ENCODE measurements at regions not wholly inside any gene's neighbourhood (a gene's known extent, or its start where the extent isn't known, plus 50 kb on each side); places are given as distances from the start of the nearest gene placed in this dataset.

GRCh38 chr14:48537600-48537999 is 862.2 kb upstream of the MDGA2 start:
- no peak for DNase-seq

GRCh38 chr14:48536318-48536717 is 860.9 kb upstream of the MDGA2 start:
- DNase-seq = no peak

DNA sequence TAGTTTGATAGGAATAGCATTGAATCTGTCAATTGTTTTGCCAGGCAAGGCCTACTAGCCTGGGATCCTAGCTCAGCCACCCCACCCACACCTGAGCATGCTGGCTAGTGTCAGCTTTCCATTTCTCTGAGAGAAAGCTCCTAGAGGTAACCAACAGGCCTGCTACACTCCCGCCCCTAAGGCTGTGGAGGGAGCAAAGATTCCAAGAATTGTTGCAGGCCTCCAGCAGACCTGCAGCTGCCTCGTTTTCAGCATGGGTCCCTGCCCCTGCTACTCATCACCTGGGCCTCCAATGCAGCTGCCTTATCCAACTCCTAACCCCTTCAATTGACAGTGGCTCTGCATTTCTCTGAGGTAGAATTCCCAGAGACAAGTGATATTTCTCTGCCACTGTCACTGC is 852.4 kb upstream of the MDGA2 start:
- no peak for DNase-seq

- no peak for DNase-seq
Observed at GRCh38 chr14:48526307-48526706, 850.9 kb upstream of the MDGA2 start.

DNA sequence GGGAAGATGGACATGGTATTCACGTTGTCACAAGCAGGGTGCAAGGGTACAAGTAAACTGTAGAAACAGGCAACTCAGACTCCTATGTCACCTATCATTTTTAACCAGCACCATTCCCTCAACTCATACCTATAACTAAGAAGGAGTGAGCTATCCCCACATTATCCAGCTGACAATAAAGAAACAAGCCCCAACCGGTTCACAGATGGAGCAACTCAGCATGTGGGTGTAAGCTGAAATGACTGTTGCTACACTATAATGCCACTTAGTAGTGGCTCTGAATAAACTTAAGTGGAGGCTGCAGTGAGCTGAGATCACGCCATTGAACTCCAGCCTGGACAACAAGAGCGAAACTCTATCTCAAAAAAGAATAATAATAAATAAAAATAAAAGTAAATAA is 829.5 kb upstream of the MDGA2 start:
- DNase-seq = no peak

GRCh38 chr14:48490756-48491155 is 815.4 kb upstream of the MDGA2 start:
- DNase-seq = no peak

GRCh38 chr14:48473944-48474343 is 798.5 kb upstream of the MDGA2 start:
- DNase-seq = no peak

DNA sequence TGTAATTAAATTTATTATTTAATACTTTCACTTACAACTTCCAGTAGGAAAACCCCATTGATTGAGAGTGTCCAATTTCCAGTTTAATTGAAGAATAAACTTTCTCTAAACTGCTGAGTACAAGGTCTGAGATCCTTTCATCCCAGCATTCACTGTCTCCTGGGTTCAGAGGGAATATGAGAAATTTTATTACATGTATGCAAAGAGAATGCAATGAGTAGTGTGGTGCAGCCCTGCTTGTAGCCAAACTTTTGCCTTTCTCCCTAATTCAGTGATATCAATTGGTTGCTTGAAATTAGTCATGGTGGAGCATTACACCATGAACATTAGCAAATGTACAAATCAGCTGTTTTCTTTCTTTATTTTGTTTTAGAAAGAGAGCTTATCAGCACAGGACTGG is 780.6 kb upstream of the MDGA2 start:
- DNase-seq = no peak

DNA sequence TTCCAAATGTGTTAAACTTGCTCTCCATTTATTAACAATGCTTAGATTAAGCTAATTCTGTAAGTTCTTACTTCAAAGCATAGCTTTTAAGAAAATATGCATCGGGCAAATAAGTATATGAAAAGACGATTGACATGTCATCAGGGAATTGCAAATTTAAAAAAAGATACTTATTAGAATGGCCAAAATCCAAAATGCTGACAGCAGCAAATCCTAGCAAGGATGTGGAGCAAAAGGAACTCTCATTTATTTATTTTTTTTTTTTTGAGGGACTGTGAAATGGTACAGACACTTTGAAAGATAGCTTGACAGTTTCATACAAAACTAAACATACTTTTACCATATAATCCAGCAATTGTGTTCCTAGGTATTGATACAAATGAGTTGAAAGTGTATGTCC is 779.5 kb upstream of the MDGA2 start:
- DNase-seq = no peak

DNA sequence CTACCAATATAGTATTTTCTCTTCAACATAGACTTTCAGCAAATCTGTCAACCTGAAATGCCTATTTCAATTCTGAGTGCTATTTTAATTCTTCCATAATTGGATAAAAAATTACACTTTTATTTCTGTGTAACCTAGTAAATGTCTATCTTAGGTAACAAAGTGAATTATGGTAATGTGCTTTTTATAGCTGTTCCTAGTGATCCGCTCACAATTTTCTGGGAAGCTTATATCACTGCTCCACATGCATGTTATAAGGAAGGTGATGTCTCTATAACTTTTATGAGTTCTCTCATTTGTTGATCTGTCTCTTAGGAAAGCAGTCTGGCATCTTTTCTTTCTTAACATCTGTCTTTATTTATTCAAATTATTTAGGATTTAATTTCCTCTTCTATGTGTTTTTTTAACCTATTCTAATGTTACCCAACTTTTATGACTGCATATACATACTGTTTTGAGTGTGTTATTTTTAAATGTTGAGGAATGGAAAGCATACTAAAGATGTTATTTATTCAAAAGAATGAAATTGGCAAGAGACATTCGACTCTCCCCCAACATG is 777.1 kb upstream of the MDGA2 start:
- DNase-seq = no peak

GRCh38 chr14:48435221-48435620 is 759.8 kb upstream of the MDGA2 start:
- DNase-seq = no peak

- DNase-seq = no peak
Observed at GRCh38 chr14:48430805-48431204, 755.4 kb upstream of the MDGA2 start.

- no peak for DNase-seq
Observed at GRCh38 chr14:48429512-48429911, 754.1 kb upstream of the MDGA2 start.

GRCh38 chr14:48417715-48418500 is 742.5 kb upstream of the MDGA2 start:
- no peak for DNase-seq

GRCh38 chr14:48401321-48401720 is 725.9 kb upstream of the MDGA2 start:
- DNase-seq = no peak

- DNase-seq = no peak
Observed at GRCh38 chr14:48398675-48399282, 723.4 kb upstream of the MDGA2 start.

GRCh38 chr14:48391661-48392060 is 716.3 kb upstream of the MDGA2 start:
- DNase-seq = no peak

- no peak for DNase-seq
Observed at GRCh38 chr14:48390346-48390745, 714.9 kb upstream of the MDGA2 start.

- no peak for DNase-seq
Observed at GRCh38 chr14:48384821-48385220, 709.4 kb upstream of the MDGA2 start.

- DNase-seq = no peak
Observed at GRCh38 chr14:48382961-48383360, 707.6 kb upstream of the MDGA2 start.

GRCh38 chr14:48378541-48378940 is 703.1 kb upstream of the MDGA2 start:
- DNase-seq = no peak

GRCh38 chr14:48373981-48374380 is 698.6 kb upstream of the MDGA2 start:
- DNase-seq = no peak

- no peak for DNase-seq
Observed at GRCh38 chr14:48350971-48351370, 675.6 kb upstream of the MDGA2 start.

- no peak for DNase-seq
Observed at GRCh38 chr14:48349689-48350088, 674.3 kb upstream of the MDGA2 start.

DNA sequence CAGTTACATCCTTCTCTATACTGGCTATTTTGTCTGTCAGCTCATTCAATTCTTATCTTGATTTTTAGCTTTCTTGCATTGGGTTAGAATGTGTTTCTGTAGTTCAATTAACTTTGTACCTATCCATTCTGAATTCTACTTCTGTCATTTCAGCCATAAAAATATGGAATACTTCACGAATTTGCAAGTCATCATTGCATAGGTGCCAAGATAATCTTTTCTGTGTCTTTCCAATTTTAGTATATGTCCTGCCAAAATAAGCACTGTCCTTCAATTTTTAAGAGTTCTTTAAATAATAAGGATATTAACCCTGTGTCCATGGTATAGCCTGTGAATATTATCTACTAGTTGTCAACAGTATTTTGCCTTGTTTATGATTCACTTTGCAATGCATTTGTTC is 665.7 kb upstream of the MDGA2 start:
- no peak for DNase-seq
